GM18520 (cell line): ENCODE measurements at regions not wholly inside any gene's neighbourhood (a gene's known extent, or its start where the extent isn't known, plus 50 kb on each side); places are given as distances from the start of the nearest gene placed in this dataset.

Experiments
- ATAC-seq: cut with Tn5 transposase; IDR thresholded peaks from one replicate; pipeline ENCODE4 v1.9.1; 2021; ENCODE audit not compliant: unreplicated experiment

DNA sequence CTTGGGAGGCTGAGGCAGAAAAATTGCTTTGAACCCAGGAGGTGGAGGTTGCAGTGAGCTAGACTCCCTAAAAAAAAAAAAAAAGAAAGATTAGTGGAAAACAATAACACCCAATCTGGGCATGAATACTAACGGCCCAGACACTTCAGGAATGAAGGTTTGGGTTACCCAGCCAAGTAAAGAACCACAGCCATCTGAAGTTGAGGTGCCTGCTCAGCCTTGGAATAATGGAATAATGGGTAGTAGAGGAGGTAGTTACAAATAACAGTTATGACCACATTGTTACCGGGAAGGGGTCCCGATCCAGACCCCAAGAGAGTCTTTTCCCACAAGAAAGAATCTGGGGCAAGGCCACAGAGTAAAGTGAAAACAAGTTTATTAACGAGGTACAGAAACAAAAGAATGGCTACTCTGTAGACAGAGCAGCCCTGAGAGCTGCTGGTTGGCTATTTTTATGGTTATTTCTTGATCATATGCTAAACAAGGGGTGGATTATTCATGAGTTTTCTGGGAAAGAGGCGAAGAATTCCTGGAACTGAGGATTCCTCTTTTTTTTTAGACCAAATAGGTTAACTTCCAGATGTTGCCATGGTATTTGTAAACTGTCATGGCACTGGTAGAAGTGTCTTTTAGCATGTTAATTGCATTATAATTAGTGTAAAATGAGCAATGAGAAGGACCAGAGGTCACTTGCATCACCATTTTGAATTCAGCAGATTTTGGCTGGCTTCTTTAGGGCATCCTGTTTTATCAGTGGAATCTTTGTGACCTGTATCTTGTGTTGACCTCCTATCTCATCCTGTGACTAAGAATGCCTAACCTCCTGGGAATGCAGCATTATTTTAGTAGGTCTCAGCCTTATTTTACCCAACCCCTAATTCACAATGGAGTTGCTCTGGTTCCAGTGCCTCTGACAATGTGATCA, 96.2 kb upstream of the HAAO start:
- no peak for ATAC-seq

DNA sequence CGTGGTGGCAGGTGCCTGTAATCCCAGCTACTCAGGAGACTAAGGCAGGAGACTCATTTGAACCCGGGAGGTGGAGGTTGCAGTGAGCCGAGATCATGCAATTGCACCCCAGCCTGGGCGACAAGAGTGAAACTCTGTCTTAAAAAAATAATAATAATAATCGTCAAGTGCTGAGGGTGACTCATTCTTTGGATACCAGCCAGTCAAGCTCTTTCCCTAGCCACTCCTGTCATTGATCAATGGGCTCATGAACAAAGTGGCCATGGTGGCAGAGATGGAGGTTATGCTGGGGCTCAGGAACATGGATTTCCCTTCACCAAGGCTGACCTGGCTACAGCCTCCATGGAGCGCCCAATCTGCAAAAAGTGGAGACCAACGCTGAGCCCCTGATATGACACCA, 94.5 kb upstream of the HAAO start:
- ATAC-seq: no peak

DNA sequence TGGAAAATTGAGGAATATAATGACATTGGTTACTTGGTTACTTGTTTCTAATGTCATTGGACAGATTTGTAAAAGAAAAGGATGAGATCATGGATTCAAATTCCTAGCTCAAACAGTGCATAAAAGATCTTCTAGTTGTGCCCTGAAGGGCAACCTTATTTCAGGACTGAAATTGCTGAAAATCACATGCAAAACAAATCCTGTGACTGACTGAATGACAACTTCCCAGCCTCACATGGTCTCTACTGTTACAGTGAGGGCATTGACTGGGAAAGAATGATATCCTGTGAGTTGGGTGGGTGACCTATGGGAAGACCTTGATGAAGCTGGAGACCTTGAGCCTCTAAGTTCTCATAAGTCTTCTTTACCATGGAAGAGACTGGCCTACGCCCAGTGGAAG, 90.4 kb upstream of the HAAO start:
- ATAC-seq: no peak

DNA sequence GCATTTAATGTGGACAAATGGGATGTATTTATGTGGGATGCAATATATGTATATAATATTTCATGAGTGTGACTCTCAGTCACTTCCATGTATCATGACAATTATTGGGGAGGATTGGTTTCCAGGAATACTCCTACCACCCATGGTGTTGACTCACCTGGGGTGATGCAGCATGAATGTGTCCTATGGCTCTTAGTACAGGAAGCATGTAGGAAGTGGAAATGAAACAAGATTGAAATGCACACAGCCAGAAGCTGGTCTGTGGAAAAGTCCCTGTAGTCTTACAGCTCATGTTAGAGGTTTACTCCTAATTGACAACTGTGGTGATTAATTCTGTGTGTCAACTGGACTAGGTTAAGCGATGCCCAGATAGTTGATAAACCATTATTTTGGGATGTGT, 89.3 kb upstream of the HAAO start:
- no peak for ATAC-seq

DNA sequence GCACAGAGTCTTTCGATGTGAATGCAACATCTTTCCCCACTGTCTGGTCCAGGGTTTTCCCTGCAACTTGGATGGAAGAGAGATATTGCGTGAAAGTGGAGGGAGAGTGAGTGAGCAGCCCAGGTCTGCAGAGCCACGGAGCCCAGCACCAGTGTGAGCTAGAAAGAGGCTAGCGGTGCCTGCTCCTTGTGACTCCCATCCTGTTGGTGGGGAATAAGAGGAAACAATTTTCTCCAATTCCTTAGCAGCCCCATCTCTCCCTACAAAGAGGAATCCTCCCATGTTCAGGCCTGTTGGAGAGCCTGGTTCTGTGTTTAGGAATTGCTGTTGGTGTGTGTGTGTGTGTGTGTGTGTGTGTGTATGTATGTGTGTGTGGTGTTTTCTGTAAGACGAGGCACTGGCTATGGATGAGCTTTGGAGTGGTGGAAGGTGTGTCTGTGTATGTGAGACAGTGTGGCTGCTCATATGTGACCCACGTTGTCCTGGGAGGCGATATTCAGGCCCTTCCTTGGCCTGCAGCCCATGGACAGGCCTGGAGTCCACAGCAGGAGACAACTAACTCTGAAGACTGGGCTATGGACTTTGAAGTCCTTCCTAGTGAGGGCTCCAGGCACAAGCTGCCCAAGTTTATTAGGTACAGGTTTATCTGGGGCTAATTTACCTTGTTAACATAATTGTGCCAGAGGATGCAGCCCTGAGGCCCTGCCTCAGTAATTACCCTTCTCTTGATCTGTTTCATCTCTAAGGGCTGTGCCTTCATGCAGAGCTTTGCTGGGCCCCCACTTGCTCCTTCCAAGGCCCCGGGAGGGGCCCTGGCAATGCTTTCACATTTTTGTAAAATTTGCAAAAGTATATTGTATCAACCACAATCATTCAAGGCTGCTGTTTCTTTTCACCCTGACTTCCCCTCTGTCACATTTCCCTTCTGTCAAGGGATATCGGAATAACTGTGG, 88.6 kb upstream of the HAAO start:
- ATAC-seq: no peak

DNA sequence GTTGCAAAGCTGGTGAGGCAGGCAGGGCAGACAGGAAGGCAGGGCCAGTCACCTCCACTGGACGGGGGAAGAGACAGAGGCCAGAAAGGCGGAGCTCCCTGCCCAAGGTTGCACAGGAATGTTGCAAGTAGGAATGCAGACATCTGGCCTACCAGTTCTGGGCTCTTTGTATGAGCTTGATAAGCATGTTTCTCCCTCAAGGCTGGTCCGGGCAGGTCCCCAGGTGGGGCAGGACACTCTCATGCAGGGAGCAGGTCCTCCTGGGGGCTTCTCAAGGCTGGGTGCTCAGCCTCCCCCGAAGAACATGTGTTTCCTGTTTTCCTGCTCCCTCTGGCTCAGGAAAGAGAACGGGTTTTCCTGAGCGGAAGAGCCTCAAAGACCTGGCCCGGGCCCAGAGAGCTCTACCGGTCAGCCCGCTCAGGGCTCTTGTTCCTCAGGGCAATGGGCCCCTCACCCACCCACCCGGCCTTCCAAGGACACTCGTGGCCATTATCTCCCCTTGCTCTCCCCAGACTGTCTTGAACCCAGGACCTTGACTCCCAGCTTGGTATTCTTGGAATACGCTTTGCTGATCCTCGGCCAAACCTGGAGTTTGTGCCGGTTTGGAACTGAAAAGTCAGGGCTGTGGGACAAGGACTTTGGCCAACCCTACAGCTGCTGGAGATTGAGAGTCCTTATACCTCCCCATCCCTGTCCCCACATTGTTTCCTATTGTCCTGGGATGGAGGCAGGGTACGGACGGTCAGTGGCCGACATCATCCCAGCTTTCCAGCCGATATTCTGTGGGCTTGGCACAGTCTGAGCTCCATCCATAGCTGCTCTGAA, 87.7 kb upstream of the HAAO start:
- ATAC-seq: no peak

DNA sequence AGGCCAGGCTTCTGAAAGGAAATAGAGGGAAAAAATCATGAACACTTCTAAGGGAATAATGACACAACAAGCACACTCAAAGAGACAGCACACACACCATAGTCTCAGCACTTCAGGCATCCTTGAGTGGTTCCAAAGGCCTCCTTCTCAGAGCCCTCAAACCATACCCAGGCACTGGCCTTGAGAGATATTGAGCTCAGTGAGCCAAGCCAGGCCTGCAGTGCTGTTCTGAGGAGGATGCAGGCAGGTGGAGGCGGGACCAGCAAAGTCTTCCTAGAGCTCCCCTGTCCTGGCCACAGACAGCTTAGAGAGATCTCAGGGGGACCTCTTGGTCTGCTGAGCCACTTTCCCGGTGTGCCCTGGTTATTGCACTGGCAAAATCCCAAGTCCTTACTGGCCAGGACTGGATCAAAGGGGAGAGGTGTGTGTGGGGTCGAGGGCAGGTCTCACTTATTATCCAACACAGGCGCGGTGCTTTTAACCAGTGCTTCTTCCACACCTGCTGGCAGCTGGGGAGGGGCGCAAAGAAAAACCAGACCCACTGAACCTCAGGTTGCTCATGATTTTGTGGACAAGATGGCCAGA, 86.8 kb upstream of the HAAO start:
- no peak for ATAC-seq

DNA sequence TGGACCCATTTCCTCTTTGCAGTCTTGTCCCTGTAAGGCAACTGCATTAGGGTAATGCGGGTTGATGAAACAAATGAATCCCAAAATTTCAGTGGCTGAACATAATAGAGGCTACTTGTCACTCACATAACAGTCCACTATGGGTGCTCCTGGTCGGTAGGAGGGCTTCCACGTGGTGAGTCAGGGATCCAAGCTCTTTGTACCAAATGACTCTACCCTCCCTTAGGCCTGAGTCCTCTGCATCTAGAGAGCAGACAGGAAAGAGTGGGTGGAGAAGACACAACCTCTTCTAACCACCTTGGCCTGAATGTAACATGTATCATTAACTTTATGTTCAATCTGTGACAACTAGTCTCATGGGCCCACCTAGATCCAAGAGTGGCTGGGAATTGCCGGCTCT, 86.2 kb upstream of the HAAO start:
- ATAC-seq: no peak

DNA sequence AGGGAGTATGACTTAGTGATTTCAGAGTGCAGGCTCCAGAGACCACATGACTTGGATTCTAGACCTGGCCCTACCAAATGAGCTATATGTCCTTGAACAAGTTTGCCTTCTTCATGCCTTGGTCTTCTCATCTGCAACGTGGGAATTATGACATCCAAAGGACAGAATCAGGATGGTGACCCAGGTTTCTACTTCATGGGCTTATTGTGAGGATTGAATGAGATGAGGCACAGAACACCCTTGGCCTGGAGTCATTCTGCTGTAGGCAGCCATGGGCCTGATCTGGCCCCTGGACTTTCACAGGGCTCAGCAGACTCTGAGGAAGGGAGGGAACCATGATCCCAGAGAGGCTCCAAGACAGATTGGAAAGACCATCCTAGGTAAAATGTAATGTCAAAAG, 85.6 kb upstream of the HAAO start:
- no peak for ATAC-seq

DNA sequence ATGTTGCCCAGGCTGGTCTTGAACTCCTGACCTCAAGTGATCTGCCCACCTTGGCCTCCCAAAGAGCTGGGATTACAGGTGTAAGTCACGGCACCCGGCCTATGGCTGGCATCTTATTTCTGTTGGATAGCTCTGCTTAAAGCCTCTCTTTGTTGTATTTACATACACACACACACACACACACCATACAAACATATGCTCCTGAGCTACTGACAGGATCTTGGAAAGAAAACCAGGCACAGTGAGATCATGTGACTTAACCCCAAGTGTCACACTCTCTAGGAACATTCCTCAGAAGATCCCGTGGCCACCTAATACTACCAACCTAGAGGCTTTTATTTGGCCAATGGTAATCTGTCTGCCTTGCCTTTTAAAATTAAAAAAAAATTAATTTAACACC, 85.1 kb upstream of the HAAO start:
- no peak for ATAC-seq

DNA sequence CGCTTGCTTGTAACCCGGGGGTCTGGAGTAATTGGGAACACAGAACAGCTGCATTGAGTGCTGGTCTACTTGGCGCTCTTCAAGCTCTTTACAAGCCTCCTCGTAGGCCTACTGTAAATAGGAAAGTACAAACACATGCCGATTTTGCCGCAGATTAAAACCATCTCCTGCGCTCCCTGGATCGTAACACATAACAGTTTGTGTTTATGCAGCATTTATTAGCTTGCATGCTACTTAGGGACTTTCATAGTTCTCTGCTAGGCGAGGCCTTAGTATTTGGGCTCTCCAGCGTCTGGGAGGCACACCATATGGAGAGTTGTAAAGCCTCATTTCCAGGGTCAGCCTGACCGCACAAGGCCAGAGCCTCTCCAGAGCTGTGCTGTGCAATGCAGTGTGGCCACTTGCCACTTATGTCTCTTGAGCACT, 84.0 kb upstream of the HAAO start:
- no peak for ATAC-seq

DNA sequence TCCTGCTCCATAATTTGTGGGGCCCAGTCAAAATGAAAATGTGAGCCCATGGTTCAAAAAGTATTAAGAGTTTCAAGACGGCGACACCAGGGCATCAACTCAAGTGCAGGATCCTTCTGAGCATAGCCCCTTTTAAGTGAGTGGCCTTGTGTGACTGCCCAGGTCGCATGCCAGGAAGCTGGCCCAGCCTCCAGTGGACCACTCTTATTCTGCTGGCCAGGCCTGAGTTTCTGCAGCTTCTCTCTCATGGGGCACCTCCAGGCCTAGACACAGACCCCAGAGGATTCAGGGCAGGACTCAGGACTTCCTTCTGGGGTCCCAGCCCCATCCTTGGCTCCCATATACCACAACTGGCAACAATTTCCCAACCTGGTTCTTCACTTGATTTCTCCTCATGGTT, 83.5 kb upstream of the HAAO start:
- no peak for ATAC-seq

DNA sequence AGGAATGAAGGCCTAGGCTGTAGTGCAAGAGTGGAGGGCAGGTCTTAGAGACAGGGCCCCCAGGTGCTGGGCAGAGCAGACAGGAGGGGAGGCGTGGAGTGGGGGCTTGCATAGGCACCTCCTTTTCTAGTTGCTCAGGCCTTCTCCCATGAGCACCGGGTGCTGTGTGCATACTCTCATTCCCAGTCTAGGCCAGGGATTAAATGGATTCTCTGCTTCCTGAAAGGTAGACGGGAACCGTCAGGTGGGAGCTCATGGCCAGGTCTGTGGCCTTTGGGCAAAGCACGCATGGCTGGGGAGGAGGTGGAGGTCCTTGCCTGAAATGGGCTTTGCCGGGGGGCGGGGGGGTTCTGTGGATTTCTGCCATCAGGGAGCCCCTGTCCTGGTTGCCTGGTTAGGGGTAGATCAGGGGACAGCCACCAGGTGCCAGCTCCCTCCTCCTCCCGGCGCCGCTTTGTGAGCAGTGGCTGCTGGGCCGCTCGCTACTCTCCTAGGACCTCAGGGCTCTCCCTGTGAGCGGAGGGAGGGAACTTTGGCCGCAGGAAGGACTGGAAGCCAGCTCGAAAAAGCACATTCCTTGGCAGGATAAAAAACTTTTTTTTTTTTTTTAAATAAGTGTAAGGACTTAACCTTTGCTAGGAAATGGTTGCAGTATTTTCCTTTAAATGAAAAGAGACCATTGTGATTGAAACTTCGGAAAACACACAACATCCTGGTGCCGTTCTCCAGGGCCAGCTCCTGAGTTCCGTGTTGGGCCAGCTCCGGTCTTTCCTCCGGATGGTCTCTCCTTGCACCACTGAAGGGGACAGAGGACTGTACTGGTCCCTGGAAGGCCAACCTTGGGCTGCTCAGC, 82.8 kb upstream of the HAAO start:
- no peak for ATAC-seq

DNA sequence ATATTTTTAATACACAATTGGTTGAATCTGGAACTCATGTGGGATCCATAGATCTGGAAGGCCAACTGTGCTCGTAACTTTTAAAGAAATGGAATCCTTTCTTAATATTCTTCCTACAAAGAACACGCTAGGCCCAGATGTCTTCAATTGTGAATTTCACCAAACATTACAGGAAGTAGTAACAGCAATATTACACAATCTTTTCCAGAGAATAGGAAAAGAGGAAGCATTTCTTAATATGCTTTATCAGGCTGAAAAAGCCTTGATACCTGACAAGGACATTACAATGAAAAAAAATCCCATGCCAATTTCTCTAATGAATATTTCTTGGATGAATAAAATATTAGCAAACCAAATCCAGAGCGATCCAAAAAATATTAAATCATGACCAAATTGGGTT, 80.3 kb upstream of the HAAO start:
- ATAC-seq: no peak

DNA sequence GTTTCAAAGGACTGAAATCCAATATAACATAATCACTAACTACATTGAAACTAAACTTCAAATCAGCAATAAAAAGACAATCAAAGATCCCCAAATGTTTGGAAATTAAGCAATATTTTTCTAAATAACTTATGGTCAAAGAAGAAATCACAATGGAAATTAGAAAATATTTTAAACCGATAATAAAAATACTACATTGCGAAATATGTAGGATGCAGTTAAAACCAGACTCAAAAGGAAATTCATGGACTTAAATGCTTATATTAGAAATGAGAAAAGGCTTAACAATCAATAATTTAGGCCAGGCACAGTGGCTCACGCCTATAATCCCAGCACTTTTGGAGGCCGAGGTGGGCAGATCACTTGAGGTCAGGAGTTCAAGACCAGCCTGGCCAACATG, 79.0 kb upstream of the HAAO start:
- no peak for ATAC-seq

DNA sequence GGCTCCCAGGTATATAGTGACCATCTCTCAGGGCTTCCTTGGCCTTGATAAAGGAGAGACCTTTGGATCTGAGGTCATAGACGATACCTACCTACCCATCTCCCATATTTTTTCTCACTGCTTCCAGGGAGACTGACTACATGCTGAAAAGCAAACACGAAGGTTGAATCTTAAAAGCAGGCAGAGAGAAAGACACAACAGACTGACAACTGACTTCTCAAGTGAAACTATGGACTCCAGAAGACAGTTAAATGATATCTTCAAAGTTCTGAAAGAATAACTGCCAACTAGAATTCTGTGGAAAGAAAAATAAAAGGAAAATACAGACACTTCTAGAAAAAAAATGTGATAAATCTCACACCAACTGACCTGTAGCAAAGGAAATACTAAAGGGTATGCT, 76.5 kb upstream of the HAAO start:
- ATAC-seq: no peak

DNA sequence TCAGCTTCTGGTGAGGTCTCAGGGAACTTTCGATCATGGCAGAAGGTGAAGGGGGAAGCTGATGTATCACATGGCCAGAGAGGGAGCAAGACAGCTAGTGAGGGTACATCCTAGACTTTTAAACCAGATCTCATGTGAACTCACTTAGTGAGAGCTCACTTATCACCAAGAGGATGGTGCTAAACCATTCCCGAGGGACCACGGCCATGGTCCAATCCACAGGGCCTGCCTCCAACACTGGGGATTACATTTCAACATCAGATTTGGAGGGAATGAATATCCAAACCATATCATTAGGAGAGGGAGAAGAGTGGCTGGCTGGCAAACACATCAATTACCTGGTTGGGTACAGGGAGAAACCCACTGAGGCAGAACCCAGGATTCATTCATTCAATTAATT, 75.7 kb upstream of the HAAO start:
- ATAC-seq: no peak

DNA sequence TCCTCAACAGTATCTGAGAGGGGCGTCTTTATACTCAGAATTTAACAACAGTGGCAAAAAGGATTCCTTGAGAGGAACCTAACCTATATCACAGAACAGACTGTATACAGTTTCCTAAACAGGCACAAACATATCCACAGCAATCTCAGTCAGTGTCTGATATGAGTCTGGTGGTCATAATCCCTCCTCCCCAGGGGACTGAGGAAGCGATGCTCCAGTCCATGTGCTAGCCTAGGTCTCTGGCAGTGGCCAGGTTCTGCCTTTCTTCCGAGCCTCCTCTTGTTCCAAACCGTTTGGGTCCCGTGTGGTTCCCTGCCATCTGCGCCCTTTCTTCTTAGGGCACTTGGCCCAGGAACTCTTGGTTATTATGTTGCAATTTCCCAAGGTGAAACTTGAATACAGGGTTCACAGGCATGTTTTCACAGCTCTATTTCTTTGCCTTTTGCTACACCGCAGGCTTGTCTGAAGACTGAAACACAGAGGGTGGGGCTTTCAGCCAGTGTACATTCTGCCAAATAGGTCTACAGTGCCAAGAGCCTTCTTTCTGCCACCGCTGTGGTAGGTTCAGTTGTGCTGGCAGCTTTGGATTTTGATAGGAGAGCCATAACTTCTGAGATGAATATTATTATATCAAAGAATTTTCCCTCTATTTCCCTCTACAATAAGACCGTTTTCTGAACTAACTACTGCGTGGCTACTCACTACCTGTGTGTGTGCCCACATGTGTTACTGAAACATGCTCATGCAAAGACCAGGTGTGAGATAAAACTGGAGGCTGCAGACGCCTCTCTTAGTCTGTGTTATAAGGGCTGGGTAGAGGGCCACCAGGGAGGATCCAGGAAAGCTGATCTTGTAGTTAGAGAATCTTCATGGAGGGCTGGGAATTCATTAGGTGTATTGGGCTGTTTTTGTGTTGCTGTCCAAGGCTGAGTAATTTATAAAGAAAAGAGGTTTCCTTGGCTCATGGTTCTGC, 75.0 kb upstream of the HAAO start:
- no peak for ATAC-seq
